Peyer's patch (tissue), 4 donors: ENCODE measurements at regions not wholly inside any gene's neighbourhood (a gene's known extent, or its start where the extent isn't known, plus 50 kb on each side); places are given as distances from the start of the nearest gene placed in this dataset.

Source experiments
- POLR2A ChIP-seq, 2 donors: fragments of 450-650 bp; IDR thresholded peaks; one replicate each; pipeline ENCODE4 v1.5.1; 2017; ENCODE audit warnings: antibody characterized with exemption in 2 of 2, mild to moderate bottlenecking in 2 of 2, moderate library complexity in 2 of 2
- TF ChIP-seq, protein P1 (sequence below), 6 experiments: fragments of 450-650 bp in 4 of 6; fragments of 200-600 bp in 2 of 6; sonication (generic) in 1 of 6; IDR thresholded peaks; one replicate each; pipeline ENCODE4 v1.5.1; 2017 to 2019; ENCODE audit warnings: antibody characterized with exemption in 6 of 6, mild to moderate bottlenecking in 3 of 6, moderate library complexity in 1 of 6

DNA sequence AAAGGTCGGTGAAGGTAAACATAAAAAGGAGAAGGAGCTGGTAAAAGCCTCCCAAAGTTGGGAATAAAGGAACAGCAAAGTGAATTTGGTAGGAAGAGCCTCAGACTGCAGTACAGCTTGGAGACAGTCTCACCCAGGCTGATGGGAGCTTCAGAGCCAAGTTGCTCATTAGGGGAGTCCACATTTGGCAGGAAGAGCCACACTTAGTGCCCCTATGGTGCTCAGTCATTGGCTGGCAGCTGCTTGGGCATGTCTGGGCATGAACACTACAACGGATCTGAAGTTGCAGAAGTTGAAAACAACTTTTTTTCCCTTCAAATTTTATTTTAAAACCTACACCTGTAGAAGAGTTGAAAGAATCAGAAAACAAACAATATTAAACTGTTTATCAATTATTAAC, 2497.3 kb downstream of the ARAP2 start:
- TF ChIP-seq, protein P1, sequence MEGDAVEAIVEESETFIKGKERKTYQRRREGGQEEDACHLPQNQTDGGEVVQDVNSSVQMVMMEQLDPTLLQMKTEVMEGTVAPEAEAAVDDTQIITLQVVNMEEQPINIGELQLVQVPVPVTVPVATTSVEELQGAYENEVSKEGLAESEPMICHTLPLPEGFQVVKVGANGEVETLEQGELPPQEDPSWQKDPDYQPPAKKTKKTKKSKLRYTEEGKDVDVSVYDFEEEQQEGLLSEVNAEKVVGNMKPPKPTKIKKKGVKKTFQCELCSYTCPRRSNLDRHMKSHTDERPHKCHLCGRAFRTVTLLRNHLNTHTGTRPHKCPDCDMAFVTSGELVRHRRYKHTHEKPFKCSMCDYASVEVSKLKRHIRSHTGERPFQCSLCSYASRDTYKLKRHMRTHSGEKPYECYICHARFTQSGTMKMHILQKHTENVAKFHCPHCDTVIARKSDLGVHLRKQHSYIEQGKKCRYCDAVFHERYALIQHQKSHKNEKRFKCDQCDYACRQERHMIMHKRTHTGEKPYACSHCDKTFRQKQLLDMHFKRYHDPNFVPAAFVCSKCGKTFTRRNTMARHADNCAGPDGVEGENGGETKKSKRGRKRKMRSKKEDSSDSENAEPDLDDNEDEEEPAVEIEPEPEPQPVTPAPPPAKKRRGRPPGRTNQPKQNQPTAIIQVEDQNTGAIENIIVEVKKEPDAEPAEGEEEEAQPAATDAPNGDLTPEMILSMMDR (IDR thresholded peaks at IDR 0.05) = no peak
- no peak for TF ChIP-seq POLR2A (IDR thresholded peaks at IDR 0.05)
